ENCODE measurements at regions not wholly inside any gene's neighbourhood (a gene's known extent, or its start where the extent isn't known, plus 50 kb on each side); places are given as distances from the start of the nearest gene placed in this dataset.

GRCh38 chr18:57299931-57300330, 52.4 kb upstream of the ST8SIA3 start:
- TF ChIP-seq CTCF (IDR thresholded peaks at IDR 0.05; ENCODE audit: unreplicated experiment in 3 of 3) = no peak
- H3K36me3 Mint-ChIP-seq (ENCODE audit: low read depth) = no peaks in the 10 kb centered on the region
- H3K27me3 Mint-ChIP-seq (ENCODE audit: low read depth) = peaks cover 14% of the 10 kb centered on the region
- no peak overlapping the region for H3K4me3 Mint-ChIP-seq
- H3K4me1 Mint-ChIP-seq = no peaks in the 10 kb centered on the region
- no peak overlapping the region for H3K27ac Mint-ChIP-seq
- H3K9me3 Mint-ChIP-seq = no peaks in the 10 kb centered on the region

- TF ChIP-seq CTCF (IDR thresholded peaks at IDR 0.05; ENCODE audit: unreplicated experiment in 3 of 3) = no peak
- H3K4me1 Mint-ChIP-seq = no peaks in the 10 kb centered on the region
- no peaks in the 10 kb centered on the region for H3K36me3 Mint-ChIP-seq (ENCODE audit: low read depth)
- no peaks in the 10 kb centered on the region for H3K9me3 Mint-ChIP-seq
- H3K4me3 Mint-ChIP-seq = no peak overlapping the region
- H3K27me3 Mint-ChIP-seq (ENCODE audit: low read depth) = peaks cover 18% of the 10 kb centered on the region
- no peak overlapping the region for H3K27ac Mint-ChIP-seq
These were observed 50.5 kb upstream of the ST8SIA3 start for GRCh38 chr18:57301573-57302559.

Data from nephron (organoid).